ENCODE measurements at regions not wholly inside any gene's neighbourhood (a gene's known extent, or its start where the extent isn't known, plus 50 kb on each side); places are given as distances from the start of the nearest gene placed in this dataset.
"Not testable (repeated sequence)": the region's sequence is repeated elsewhere in the genome, so short reads cannot be mapped to it uniquely, and the experiment has no call there.

DNA sequence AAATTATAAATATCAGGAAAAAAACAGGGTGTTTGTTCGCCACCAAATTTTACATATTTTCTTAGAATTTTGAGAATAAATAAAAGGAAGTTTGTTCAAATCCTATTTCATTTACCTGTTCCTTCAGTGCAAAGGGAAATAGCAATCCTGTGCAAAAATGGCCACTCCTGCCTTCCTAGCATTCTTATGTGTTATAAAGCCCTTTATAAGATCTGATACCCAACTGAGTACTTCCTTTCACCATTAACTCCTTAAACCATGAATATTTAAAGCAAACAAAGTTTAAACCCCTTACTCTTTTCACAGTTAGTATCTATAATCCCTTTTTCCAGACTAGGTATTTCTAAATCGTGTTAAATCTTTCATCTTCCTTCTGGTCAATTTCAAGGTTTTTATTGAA, 427.8 kb downstream of the NR4A2 start:
- Mint-ChIP-seq H3K27ac (ENCODE audit: unreplicated experiment) (no peak overlapping the region), H3K27me3 (ENCODE audit: unreplicated experiment) (no peaks in the 10 kb centered on the region), H3K36me3 (ENCODE audit: unreplicated experiment) (no peaks in the 10 kb centered on the region), H3K4me3 (ENCODE audit: unreplicated experiment) (no peak overlapping the region), H3K9me3 (ENCODE audit: unreplicated experiment) (no peaks in the 10 kb centered on the region), H3K4me1 (ENCODE audit: low read depth, unreplicated experiment) (peaks cover 13% of the 10 kb centered on the region)
- DNase-seq = no peak
- TF ChIP-seq, protein P1, sequence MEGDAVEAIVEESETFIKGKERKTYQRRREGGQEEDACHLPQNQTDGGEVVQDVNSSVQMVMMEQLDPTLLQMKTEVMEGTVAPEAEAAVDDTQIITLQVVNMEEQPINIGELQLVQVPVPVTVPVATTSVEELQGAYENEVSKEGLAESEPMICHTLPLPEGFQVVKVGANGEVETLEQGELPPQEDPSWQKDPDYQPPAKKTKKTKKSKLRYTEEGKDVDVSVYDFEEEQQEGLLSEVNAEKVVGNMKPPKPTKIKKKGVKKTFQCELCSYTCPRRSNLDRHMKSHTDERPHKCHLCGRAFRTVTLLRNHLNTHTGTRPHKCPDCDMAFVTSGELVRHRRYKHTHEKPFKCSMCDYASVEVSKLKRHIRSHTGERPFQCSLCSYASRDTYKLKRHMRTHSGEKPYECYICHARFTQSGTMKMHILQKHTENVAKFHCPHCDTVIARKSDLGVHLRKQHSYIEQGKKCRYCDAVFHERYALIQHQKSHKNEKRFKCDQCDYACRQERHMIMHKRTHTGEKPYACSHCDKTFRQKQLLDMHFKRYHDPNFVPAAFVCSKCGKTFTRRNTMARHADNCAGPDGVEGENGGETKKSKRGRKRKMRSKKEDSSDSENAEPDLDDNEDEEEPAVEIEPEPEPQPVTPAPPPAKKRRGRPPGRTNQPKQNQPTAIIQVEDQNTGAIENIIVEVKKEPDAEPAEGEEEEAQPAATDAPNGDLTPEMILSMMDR (IDR thresholded peaks at IDR 0.05; ENCODE audit: partially characterized antibody, unreplicated experiment) = no peak

DNA sequence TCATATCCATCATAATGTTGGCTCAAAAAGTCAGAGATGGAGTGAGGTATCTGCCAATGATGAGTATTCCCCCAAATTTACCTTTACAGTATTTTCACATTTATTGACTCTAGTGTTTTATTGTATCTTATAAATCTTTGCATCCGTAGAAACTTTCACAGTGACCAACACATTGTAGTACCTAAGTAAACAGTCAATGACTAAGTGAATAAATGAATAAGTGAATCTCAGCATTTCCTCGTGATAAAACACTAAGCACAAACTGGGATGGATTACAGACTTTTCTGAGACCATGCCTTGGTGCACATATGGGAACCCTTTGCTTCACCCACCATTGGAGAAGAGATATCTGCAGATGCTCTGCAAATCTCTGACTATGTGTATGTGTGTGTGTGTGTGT, 429.9 kb downstream of the NR4A2 start:
- Mint-ChIP-seq H3K4me1 (ENCODE audit: low read depth, unreplicated experiment) (peaks cover 10% of the 10 kb centered on the region), H3K4me3 (ENCODE audit: unreplicated experiment) (no peak overlapping the region), H3K27me3 (ENCODE audit: unreplicated experiment) (no peaks in the 10 kb centered on the region), H3K36me3 (ENCODE audit: unreplicated experiment) (no peaks in the 10 kb centered on the region), H3K27ac (ENCODE audit: unreplicated experiment) (no peak overlapping the region), H3K9me3 (ENCODE audit: unreplicated experiment) (no peaks in the 10 kb centered on the region)
- TF ChIP-seq, protein P1 (IDR thresholded peaks at IDR 0.05; ENCODE audit: partially characterized antibody, unreplicated experiment) = no peak
- no peak for DNase-seq

DNA sequence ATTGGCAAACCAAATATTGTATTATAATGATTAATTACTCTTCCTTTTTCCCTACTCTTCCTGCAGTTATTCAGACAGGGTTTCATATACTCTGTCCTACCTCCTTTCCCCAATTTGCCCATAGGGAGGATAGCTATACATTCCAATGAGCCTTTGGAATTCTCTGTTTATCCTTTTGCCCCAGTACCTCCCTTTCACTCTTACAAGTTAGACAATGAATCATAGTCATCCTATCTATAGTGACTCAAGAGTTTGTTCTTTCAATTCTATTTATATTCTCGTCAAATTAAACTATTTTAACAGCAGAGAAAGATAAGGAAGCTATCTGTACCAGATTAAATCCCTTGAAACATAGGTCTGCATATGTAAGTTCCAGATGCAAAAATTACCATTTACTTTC, 437.5 kb downstream of the NR4A2 start:
- no peak overlapping the region for H3K27ac Mint-ChIP-seq (ENCODE audit: unreplicated experiment)
- H3K36me3 Mint-ChIP-seq (ENCODE audit: unreplicated experiment) = peaks cover 6% of the 10 kb centered on the region
- no peaks in the 10 kb centered on the region for H3K27me3 Mint-ChIP-seq (ENCODE audit: unreplicated experiment)
- H3K4me1 Mint-ChIP-seq (ENCODE audit: low read depth, unreplicated experiment) = peaks cover 2% of the 10 kb centered on the region
- DNase-seq = no peak
- TF ChIP-seq, protein P1 (IDR thresholded peaks at IDR 0.05; ENCODE audit: partially characterized antibody, unreplicated experiment) = no peak
- no peak overlapping the region for H3K4me3 Mint-ChIP-seq (ENCODE audit: unreplicated experiment)
- no peaks in the 10 kb centered on the region for H3K9me3 Mint-ChIP-seq (ENCODE audit: unreplicated experiment)

DNA sequence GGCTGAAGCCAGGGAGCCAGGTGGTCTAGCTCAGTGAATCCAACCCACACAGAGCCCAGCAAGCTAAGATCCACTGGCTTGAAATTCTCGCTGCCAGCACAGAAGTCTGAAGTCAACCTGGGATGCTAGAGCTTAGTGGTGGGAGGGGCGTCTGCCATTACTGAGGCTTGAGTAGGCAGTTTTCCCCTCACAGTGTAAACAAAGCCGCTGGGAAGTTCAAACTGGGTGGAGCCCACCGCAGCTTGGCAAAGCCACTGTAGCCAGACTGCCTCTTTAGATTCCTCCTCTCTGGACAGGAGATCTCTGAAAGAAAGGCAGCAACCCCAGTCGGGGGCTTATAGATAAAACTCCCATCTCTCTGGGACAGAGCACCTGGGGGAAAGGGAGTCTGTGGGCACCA, 452.1 kb downstream of the NR4A2 start:
- H3K27ac Mint-ChIP-seq (ENCODE audit: unreplicated experiment); DNase-seq; H3K27me3 Mint-ChIP-seq (ENCODE audit: unreplicated experiment); H3K4me1 Mint-ChIP-seq (ENCODE audit: low read depth, unreplicated experiment); H3K9me3 Mint-ChIP-seq (ENCODE audit: unreplicated experiment); H3K4me3 Mint-ChIP-seq (ENCODE audit: unreplicated experiment): not testable (repeated sequence)
- H3K36me3 Mint-ChIP-seq (ENCODE audit: unreplicated experiment) = peaks cover 30% of the 10 kb centered on the region

- not testable (repeated sequence) for H3K27me3 Mint-ChIP-seq (ENCODE audit: unreplicated experiment); DNase-seq; H3K4me3 Mint-ChIP-seq (ENCODE audit: unreplicated experiment); H3K9me3 Mint-ChIP-seq (ENCODE audit: unreplicated experiment); H3K27ac Mint-ChIP-seq (ENCODE audit: unreplicated experiment); H3K4me1 Mint-ChIP-seq (ENCODE audit: low read depth, unreplicated experiment)
- H3K36me3 Mint-ChIP-seq (ENCODE audit: unreplicated experiment) = peaks cover 26% of the 10 kb centered on the region
Observed at GRCh38 chr2:155879900-155880299, 452.6 kb downstream of the NR4A2 start.

- H3K27ac Mint-ChIP-seq (ENCODE audit: unreplicated experiment) = no peak overlapping the region
- DNase-seq = no peak
- peaks cover 2% of the 10 kb centered on the region for H3K9me3 Mint-ChIP-seq (ENCODE audit: unreplicated experiment)
- H3K27me3 Mint-ChIP-seq (ENCODE audit: unreplicated experiment) = no peaks in the 10 kb centered on the region
- no peak overlapping the region for H3K4me3 Mint-ChIP-seq (ENCODE audit: unreplicated experiment)
- H3K36me3 Mint-ChIP-seq (ENCODE audit: unreplicated experiment) = peaks cover 22% of the 10 kb centered on the region
- no peaks in the 10 kb centered on the region for H3K4me1 Mint-ChIP-seq (ENCODE audit: low read depth, unreplicated experiment)
- TF ChIP-seq, protein P1 (IDR thresholded peaks at IDR 0.05; ENCODE audit: partially characterized antibody, unreplicated experiment) = no peak
Observed at GRCh38 chr2:155872396-155872795, 460.1 kb downstream of the NR4A2 start.

All from glutamatergic neuron (in vitro differentiated cells).